Esophagus squamous epithelium (tissue), 5 donors: ENCODE measurements at regions not wholly inside any gene's neighbourhood (a gene's known extent, or its start where the extent isn't known, plus 50 kb on each side); places are given as distances from the start of the nearest gene placed in this dataset.
A peak's percentile ranks its signal among the peaks of the same experiment; 100 is the strongest.

Source experiments
- DNase-seq: peaks from one replicate; lab custom pipeline; 2025; lab: John Stamatoyannopoulos, UW
- H3K27ac ChIP-seq, 4 donors: fragments of 200-600 bp; sonication (generic); one replicate each; pipeline ENCODE4 v1.5.1; 2016 to 2019; ENCODE audit warnings: mild to moderate bottlenecking in 1 of 4
- H3K27me3 ChIP-seq, 4 donors: fragments of 200-600 bp; sonication (generic); 1 replicate in 3 of 4; 2 replicates in 1 of 4; pipeline versions ENCODE4 v1.5.1 to v1.6.0; 2017 to 2021; ENCODE audit warnings: antibody characterized with exemption in 1 of 4
- H3K36me3 ChIP-seq, 3 donors: fragments of 200-600 bp; sonication (generic); one replicate each; pipeline ENCODE4 v1.5.1; 2016 to 2019
- H3K4me1 ChIP-seq, 3 donors: fragments of 200-600 bp; sonication (generic); one replicate each; pipeline ENCODE4 v1.5.1; 2017 to 2019
- H3K4me3 ChIP-seq, 4 donors: fragments of 200-600 bp; sonication (generic); 1 replicate in 3 of 4; 2 replicates in 1 of 4; pipeline ENCODE4 v1.5.1; 2016 to 2019; ENCODE audit warnings: mild to moderate bottlenecking in 2 of 4, moderate library complexity in 1 of 4
- H3K9me3 ChIP-seq, 3 donors: fragments of 200-600 bp; sonication (generic); one replicate each; pipeline ENCODE4 v1.5.1; 2016 to 2019
- POLR2A ChIP-seq, 4 donors: fragments of 450-650 bp; IDR thresholded peaks; one replicate each; pipeline ENCODE4 v1.6.1; 2017; ENCODE audit warnings: antibody characterized with exemption in 4 of 4, mild to moderate bottlenecking in 4 of 4, moderate library complexity in 3 of 4
- WGBS, 2 donors: methylation state at CpG; one replicate each; pipeline ENCODE4 v1.1.5; 2018; 5-methylcytosine and 5-hydroxymethylcytosine counted together
- intact Hi-C: fragments of 100-400 bp; cut with DNase I; formaldehyde crosslinking; loops from one replicate; pipeline ENCODE4 v1.15.0; 2022
- TF ChIP-seq, protein P1 (sequence below), 6 experiments: fragments of 450-650 bp in 4 of 6; fragments of 200-600 bp in 2 of 6; sonication (generic) in 2 of 6; IDR thresholded peaks; one replicate each; pipeline ENCODE4 v1.5.1; 2016 to 2019; ENCODE audit warnings: antibody characterized with exemption in 6 of 6, mild to moderate bottlenecking in 4 of 6, moderate library complexity in 4 of 6
- donor health status: DM: yes; HTN: yes; CAD: no.

- H3K4me1 ChIP-seq: no peaks in the 10 kb centered on the region
- TF ChIP-seq, protein P1, sequence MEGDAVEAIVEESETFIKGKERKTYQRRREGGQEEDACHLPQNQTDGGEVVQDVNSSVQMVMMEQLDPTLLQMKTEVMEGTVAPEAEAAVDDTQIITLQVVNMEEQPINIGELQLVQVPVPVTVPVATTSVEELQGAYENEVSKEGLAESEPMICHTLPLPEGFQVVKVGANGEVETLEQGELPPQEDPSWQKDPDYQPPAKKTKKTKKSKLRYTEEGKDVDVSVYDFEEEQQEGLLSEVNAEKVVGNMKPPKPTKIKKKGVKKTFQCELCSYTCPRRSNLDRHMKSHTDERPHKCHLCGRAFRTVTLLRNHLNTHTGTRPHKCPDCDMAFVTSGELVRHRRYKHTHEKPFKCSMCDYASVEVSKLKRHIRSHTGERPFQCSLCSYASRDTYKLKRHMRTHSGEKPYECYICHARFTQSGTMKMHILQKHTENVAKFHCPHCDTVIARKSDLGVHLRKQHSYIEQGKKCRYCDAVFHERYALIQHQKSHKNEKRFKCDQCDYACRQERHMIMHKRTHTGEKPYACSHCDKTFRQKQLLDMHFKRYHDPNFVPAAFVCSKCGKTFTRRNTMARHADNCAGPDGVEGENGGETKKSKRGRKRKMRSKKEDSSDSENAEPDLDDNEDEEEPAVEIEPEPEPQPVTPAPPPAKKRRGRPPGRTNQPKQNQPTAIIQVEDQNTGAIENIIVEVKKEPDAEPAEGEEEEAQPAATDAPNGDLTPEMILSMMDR (IDR thresholded peaks at IDR 0.05): no peak
- TF ChIP-seq POLR2A (IDR thresholded peaks at IDR 0.05): no peak
- no peaks in the 10 kb centered on the region for H3K9me3 ChIP-seq
- H3K36me3 ChIP-seq: no peaks in the 10 kb centered on the region
- no peak overlapping the region for H3K4me3 ChIP-seq
- intact Hi-C loops: no loop called here
- no peaks in the 10 kb centered on the region for H3K27me3 ChIP-seq
- WGBS, 2 donors: 24 to 50% methylated on average over 1 of the region's 1 CpG
- H3K27ac ChIP-seq: no peak overlapping the region
- no peak for DNase-seq
Observed at GRCh38 chr2:53452400-53452799, 315.2 kb upstream of the CHAC2 start.

GRCh38 chr2:53450923-53451322, 316.7 kb upstream of the CHAC2 start:
- DNase-seq: no peak
- WGBS, 2 donors: 18% methylated on average over 2 of the region's 4 CpGs; no CpG with 5 or more reads in 1 of the 2 donors
- Histone ChIP-seq H3K36me3 (no peaks in the 10 kb centered on the region), H3K27ac (no peak overlapping the region), H3K27me3 (no peaks in the 10 kb centered on the region), H3K9me3 (no peaks in the 10 kb centered on the region), H3K4me3 (no peak overlapping the region), H3K4me1 (no peaks in the 10 kb centered on the region)
- TF ChIP-seq POLR2A (IDR thresholded peaks at IDR 0.05): no peak
- TF ChIP-seq, protein P1 (IDR thresholded peaks at IDR 0.05): no peak
- intact Hi-C loops: no loop called here

GRCh38 chr2:53448591-53448990, 319.0 kb upstream of the CHAC2 start:
- no peaks in the 10 kb centered on the region for H3K36me3 ChIP-seq
- DNase-seq: no peak
- intact Hi-C loops: no loop called here
- no peaks in the 10 kb centered on the region for H3K9me3 ChIP-seq
- 23 to 33% methylated on average over 1 of the region's 1 CpG for WGBS, 2 donors
- no peak overlapping the region for H3K4me3 ChIP-seq
- no peak for TF ChIP-seq POLR2A (IDR thresholded peaks at IDR 0.05)
- TF ChIP-seq, protein P1 (IDR thresholded peaks at IDR 0.05): no peak
- no peaks in the 10 kb centered on the region for H3K4me1 ChIP-seq
- no peak overlapping the region for H3K27ac ChIP-seq
- no peaks in the 10 kb centered on the region for H3K27me3 ChIP-seq

DNA sequence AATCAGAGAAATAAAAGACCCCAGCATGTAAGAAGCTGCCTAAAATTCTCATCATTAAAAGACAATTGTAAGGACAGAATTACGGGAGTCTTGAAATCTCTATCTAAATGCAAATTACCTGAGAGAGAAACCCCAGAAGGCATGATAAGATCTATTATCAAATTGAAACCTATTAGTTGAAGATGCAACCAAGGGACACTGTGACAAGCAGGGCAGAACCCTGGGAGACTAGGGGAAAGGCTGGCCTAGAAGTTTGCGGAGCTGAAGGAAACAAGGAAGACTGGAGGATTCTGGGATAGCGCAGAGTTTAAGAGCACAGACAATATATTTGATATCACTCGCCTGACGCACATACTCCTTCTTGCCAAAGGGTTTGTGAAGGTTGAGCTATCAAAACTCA, 319.5 kb upstream of the CHAC2 start:
- 74 to 85% methylated on average over 5 of the region's 5 CpGs for WGBS, 2 donors

GRCh38 chr2:53445383-53446070, 322.1 kb upstream of the CHAC2 start:
- intact Hi-C loops: no loop called here
- TF ChIP-seq, protein P1 (IDR thresholded peaks at IDR 0.05): no peak
- no peak for TF ChIP-seq POLR2A (IDR thresholded peaks at IDR 0.05)
- DNase-seq: no peak

More for the DNA sequence above, 319.5 kb upstream of the CHAC2 start:
- Histone ChIP-seq H3K9me3 (no peaks in the 10 kb centered on the region), H3K4me1 (no peaks in the 10 kb centered on the region), H3K36me3 (no peaks in the 10 kb centered on the region), H3K4me3 (no peak overlapping the region), H3K27me3 (no peaks in the 10 kb centered on the region), H3K27ac (no peak overlapping the region)
- DNase-seq: no peak
- TF ChIP-seq, protein P1 (IDR thresholded peaks at IDR 0.05): no peak
- intact Hi-C loops: no loop called here

More at GRCh38 chr2:53445383-53446070, 322.1 kb upstream of the CHAC2 start:
- 44% methylated on average over 7 of the region's 7 CpGs for WGBS, 2 donors
- Histone ChIP-seq H3K4me3 (no peak overlapping the region), H3K4me1 (no peaks in the 10 kb centered on the region), H3K27me3 (no peaks in the 10 kb centered on the region), H3K36me3 (no peaks in the 10 kb centered on the region), H3K27ac (peak overlapping the region in 2 of 4 donors; percentile 5 to 56), H3K9me3 (no peaks in the 10 kb centered on the region)
